HG03571 (cell line): ENCODE measurements at regions not wholly inside any gene's neighbourhood (a gene's known extent, or its start where the extent isn't known, plus 50 kb on each side); places are given as distances from the start of the nearest gene placed in this dataset.

Experiments used
- ATAC-seq: cut with Tn5 transposase; IDR thresholded peaks from one replicate; pipeline ENCODE4 v1.9.1; 2021; ENCODE audit not compliant: unreplicated experiment

- ATAC-seq, result no peak
These were observed 270.1 kb downstream of the PTTG2 start for GRCh38 chr4:38230121-38230801.

GRCh38 chr4:38230821-38231563 is 270.8 kb downstream of the PTTG2 start:
- ATAC-seq, result no peak

GRCh38 chr4:38231626-38232025 is 271.4 kb downstream of the PTTG2 start:
- ATAC-seq, result no peak

GRCh38 chr4:38232741-38233140 is 272.5 kb downstream of the PTTG2 start:
- no peak for ATAC-seq

- no peak for ATAC-seq
These were observed 273.7 kb downstream of the PTTG2 start for GRCh38 chr4:38233727-38234480.

GRCh38 chr4:38235354-38235753 is 275.2 kb downstream of the PTTG2 start:
- no peak for ATAC-seq

GRCh38 chr4:38236003-38236402 is 275.8 kb downstream of the PTTG2 start:
- no peak for ATAC-seq

GRCh38 chr4:38236503-38236902 is 276.3 kb downstream of the PTTG2 start:
- no peak for ATAC-seq

- no peak for ATAC-seq
These were observed 276.9 kb downstream of the PTTG2 start for GRCh38 chr4:38237139-38237538.

- ATAC-seq, result no peak
These were observed 281.3 kb downstream of the PTTG2 start for GRCh38 chr4:38241541-38241940.

GRCh38 chr4:38242101-38242500 is 281.9 kb downstream of the PTTG2 start:
- ATAC-seq, result no peak

- no peak for ATAC-seq
These were observed 282.7 kb downstream of the PTTG2 start for GRCh38 chr4:38242822-38243387.

GRCh38 chr4:38243388-38244053 is 283.3 kb downstream of the PTTG2 start:
- ATAC-seq, result no peak

GRCh38 chr4:38254825-38255224 is 294.6 kb downstream of the PTTG2 start:
- ATAC-seq, result no peak

- no peak for ATAC-seq
These were observed 295.4 kb downstream of the PTTG2 start for GRCh38 chr4:38255572-38255971.

- no peak for ATAC-seq
These were observed 306.4 kb downstream of the PTTG2 start for GRCh38 chr4:38266616-38267015.

- ATAC-seq, result no peak
These were observed 308.1 kb downstream of the PTTG2 start for GRCh38 chr4:38268108-38268820.

- no peak for ATAC-seq
These were observed 308.6 kb downstream of the PTTG2 start for GRCh38 chr4:38268837-38269236.

- no peak for ATAC-seq
These were observed 313.2 kb downstream of the PTTG2 start for GRCh38 chr4:38273407-38273806.

GRCh38 chr4:38275331-38276100 is 315.3 kb downstream of the PTTG2 start:
- no peak for ATAC-seq
